ENCODE measurements at regions not wholly inside any gene's neighbourhood (a gene's known extent, or its start where the extent isn't known, plus 50 kb on each side); places are given as distances from the start of the nearest gene placed in this dataset.

GRCh38 chr11:70715166-70715951 lies 317.0 kb downstream of the CTTN start:
- TF ChIP-seq CTCF (IDR thresholded peaks at IDR 0.05) (no peak), EZH2 (IDR thresholded peaks at IDR 0.05) (no peak), EZH2phosphoT487 (IDR thresholded peaks at IDR 0.05) (no peak)

All from neural progenitor cell (in vitro differentiated cells).